ENCODE measurements at regions not wholly inside any gene's neighbourhood (a gene's known extent, or its start where the extent isn't known, plus 50 kb on each side); places are given as distances from the start of the nearest gene placed in this dataset.

DNA sequence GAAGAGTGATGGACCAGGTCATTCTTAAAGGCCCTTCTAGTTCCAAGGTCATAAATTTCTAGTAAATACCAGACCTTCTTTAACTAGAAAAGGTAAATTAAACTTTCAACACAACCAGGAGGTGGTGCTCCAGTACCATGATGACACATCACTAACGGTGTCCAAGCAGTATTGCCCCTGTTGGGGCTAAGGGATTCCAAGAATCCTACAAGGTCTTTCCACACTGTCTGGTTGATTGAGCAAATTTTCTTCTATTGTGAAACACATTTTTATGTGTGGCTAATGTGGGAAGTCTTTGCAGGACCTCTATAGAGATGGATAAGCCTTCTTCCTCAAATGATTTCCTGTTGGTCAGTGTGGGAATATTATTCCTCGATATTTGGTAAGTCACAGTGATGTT, 459.6 kb upstream of the PAPPA start:
- Histone ChIP-seq H3K9ac (ENCODE audit: low read depth in 1 of 2, low read length in 2 of 2) (no peak overlapping the region), H3K36me3 (ENCODE audit: control insufficient read depth in 4 of 4, insufficient read depth in 3 of 4, low read depth in 1 of 4, low read length in 3 of 4) (no peaks in the 10 kb centered on the region), H3K9me3 (ENCODE audit: control insufficient read depth in 4 of 4, low read length in 3 of 4) (no peaks in the 10 kb centered on the region), H3K4me3 (ENCODE audit: low read depth in 1 of 3, low read length in 3 of 3) (no peak overlapping the region), H3K4me1 (ENCODE audit: control insufficient read depth in 4 of 4, insufficient read depth in 4 of 4, low read length in 3 of 4) (no peaks in the 10 kb centered on the region), H3K27ac (ENCODE audit: low read depth in 1 of 2, low read length in 2 of 2) (no peak overlapping the region), H3K27me3 (ENCODE audit: control insufficient read depth in 4 of 4, insufficient read depth in 4 of 4, low read length in 3 of 4) (peaks cover 0 to 8% (median 2%) of the 10 kb centered on the region in 4 donors)
- no peak for DNase-seq (ENCODE audit: low spot score)
- TF ChIP-seq RAD21 (IDR thresholded peaks at IDR 0.05): peak; percentile 66 to 69
- TF ChIP-seq, protein P1, sequence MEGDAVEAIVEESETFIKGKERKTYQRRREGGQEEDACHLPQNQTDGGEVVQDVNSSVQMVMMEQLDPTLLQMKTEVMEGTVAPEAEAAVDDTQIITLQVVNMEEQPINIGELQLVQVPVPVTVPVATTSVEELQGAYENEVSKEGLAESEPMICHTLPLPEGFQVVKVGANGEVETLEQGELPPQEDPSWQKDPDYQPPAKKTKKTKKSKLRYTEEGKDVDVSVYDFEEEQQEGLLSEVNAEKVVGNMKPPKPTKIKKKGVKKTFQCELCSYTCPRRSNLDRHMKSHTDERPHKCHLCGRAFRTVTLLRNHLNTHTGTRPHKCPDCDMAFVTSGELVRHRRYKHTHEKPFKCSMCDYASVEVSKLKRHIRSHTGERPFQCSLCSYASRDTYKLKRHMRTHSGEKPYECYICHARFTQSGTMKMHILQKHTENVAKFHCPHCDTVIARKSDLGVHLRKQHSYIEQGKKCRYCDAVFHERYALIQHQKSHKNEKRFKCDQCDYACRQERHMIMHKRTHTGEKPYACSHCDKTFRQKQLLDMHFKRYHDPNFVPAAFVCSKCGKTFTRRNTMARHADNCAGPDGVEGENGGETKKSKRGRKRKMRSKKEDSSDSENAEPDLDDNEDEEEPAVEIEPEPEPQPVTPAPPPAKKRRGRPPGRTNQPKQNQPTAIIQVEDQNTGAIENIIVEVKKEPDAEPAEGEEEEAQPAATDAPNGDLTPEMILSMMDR (IDR thresholded peaks at IDR 0.05; ENCODE audit: low read depth, low read length, missing input control): peak; percentile 16
- no peak for TF ChIP-seq FOXA2 (IDR thresholded peaks at IDR 0.05)
- WGBS: 31% methylated on average over 2 of the region's 2 CpGs

DNA sequence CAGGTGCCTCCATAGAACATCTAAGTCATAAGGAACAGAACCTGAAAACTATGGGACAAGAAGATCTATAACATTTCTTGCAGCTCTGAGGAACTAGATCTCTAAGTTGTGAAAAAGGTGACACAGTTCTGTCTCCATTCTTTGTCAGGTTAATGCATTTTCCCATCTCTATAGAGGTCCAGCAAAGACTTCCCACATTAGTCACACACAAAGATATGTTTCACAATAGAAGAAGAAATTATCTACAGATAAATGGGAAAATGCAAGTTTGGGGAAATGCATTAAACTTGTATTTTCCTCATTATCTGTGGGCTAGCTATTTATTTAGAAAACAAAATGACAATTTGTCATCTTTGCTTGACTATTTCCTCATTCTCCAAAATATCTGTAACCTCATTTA, 458.6 kb upstream of the PAPPA start:
- H3K4me1 ChIP-seq (ENCODE audit: control insufficient read depth in 4 of 4, insufficient read depth in 4 of 4, low read length in 3 of 4): no peaks in the 10 kb centered on the region
- no peak overlapping the region for H3K9ac ChIP-seq (ENCODE audit: low read depth in 1 of 2, low read length in 2 of 2)
- no peak for DNase-seq (ENCODE audit: low spot score)
- H3K27me3 ChIP-seq (ENCODE audit: control insufficient read depth in 4 of 4, insufficient read depth in 4 of 4, low read length in 3 of 4): peaks cover 0 to 8% (median 2%) of the 10 kb centered on the region in 4 donors
- H3K27ac ChIP-seq (ENCODE audit: low read depth in 1 of 2, low read length in 2 of 2): no peak overlapping the region
- H3K9me3 ChIP-seq (ENCODE audit: control insufficient read depth in 4 of 4, low read length in 3 of 4): no peaks in the 10 kb centered on the region
- TF ChIP-seq, protein P2, sequence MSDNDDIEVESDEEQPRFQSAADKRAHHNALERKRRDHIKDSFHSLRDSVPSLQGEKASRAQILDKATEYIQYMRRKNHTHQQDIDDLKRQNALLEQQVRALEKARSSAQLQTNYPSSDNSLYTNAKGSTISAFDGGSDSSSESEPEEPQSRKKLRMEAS (IDR thresholded peaks at IDR 0.05): no peak
- no peak for TF ChIP-seq YY1 (IDR thresholded peaks at IDR 0.05)
- TF ChIP-seq RXRA (IDR thresholded peaks at IDR 0.05): no peak
- no peak for TF ChIP-seq EGR1 (IDR thresholded peaks at IDR 0.05; ENCODE audit: low read depth in 2 of 2)
- TF ChIP-seq, protein P3, sequence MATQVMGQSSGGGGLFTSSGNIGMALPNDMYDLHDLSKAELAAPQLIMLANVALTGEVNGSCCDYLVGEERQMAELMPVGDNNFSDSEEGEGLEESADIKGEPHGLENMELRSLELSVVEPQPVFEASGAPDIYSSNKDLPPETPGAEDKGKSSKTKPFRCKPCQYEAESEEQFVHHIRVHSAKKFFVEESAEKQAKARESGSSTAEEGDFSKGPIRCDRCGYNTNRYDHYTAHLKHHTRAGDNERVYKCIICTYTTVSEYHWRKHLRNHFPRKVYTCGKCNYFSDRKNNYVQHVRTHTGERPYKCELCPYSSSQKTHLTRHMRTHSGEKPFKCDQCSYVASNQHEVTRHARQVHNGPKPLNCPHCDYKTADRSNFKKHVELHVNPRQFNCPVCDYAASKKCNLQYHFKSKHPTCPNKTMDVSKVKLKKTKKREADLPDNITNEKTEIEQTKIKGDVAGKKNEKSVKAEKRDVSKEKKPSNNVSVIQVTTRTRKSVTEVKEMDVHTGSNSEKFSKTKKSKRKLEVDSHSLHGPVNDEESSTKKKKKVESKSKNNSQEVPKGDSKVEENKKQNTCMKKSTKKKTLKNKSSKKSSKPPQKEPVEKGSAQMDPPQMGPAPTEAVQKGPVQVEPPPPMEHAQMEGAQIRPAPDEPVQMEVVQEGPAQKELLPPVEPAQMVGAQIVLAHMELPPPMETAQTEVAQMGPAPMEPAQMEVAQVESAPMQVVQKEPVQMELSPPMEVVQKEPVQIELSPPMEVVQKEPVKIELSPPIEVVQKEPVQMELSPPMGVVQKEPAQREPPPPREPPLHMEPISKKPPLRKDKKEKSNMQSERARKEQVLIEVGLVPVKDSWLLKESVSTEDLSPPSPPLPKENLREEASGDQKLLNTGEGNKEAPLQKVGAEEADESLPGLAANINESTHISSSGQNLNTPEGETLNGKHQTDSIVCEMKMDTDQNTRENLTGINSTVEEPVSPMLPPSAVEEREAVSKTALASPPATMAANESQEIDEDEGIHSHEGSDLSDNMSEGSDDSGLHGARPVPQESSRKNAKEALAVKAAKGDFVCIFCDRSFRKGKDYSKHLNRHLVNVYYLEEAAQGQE (IDR thresholded peaks at IDR 0.05): no peak
- H3K4me3 ChIP-seq (ENCODE audit: low read depth in 1 of 3, low read length in 3 of 3): no peak overlapping the region
- no peaks in the 10 kb centered on the region for H3K36me3 ChIP-seq (ENCODE audit: control insufficient read depth in 4 of 4, insufficient read depth in 3 of 4, low read depth in 1 of 4, low read length in 3 of 4)

DNA sequence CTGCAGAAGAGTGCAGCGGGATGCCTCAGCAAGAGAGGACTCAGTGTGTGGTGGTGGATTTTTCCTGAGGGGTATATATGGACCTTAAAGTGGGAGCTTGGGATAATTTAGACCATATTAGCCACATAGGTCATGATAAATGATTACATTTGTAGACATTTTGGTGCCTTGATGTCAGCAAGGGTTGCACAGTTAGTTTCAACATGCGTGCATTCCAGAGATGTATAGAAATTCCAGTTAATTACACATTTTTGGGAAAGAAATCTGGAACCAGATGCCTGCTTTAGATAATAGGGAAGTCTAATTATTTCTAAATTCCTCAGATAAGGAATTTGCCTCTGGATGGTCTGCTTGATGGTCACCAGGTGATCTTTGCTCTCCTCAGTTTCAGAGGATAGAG, 440.6 kb upstream of the PAPPA start:
- Histone ChIP-seq H3K4me3 (ENCODE audit: low read depth in 1 of 3, low read length in 3 of 3) (no peak overlapping the region), H3K27ac (ENCODE audit: low read depth in 1 of 2, low read length in 2 of 2) (no peak overlapping the region), H3K4me1 (ENCODE audit: control insufficient read depth in 4 of 4, insufficient read depth in 4 of 4, low read length in 3 of 4) (no peaks in the 10 kb centered on the region), H3K9me3 (ENCODE audit: control insufficient read depth in 4 of 4, low read length in 3 of 4) (no peaks in the 10 kb centered on the region), H3K36me3 (ENCODE audit: control insufficient read depth in 4 of 4, insufficient read depth in 3 of 4, low read depth in 1 of 4, low read length in 3 of 4) (no peaks in the 10 kb centered on the region), H3K9ac (ENCODE audit: low read depth in 1 of 2, low read length in 2 of 2) (no peak overlapping the region), H3K27me3 (ENCODE audit: control insufficient read depth in 4 of 4, insufficient read depth in 4 of 4, low read length in 3 of 4) (no peaks in the 10 kb centered on the region)
- no peak for DNase-seq (ENCODE audit: low spot score)
- 80% methylated on average over 2 of the region's 2 CpGs for WGBS
- TF ChIP-seq RAD21 (IDR thresholded peaks at IDR 0.05) (no peak), EGR1 (IDR thresholded peaks at IDR 0.05; ENCODE audit: low read depth in 2 of 2) (no peak), RXRA (IDR thresholded peaks at IDR 0.05) (no peak), YY1 (IDR thresholded peaks at IDR 0.05) (no peak), HNF4A (conservative IDR thresholded peaks at IDR 0.05) (no peak), JUND (IDR thresholded peaks at IDR 0.05) (no peak), FOXA2 (IDR thresholded peaks at IDR 0.05) (no peak), FOXA1 (IDR thresholded peaks at IDR 0.05) (no peak), NR2F2 (IDR thresholded peaks at IDR 0.05) (no peak), TAF1 (conservative IDR thresholded peaks at IDR 0.05) (no peak), SP1 (IDR thresholded peaks at IDR 0.05) (no peak), GABPA (IDR thresholded peaks at IDR 0.05 in 1 of 2, conservative IDR thresholded peaks at IDR 0.05 in 1 of 2) (no peak)
- TF ChIP-seq, protein P2 (IDR thresholded peaks at IDR 0.05): no peak
- TF ChIP-seq, protein P1 (IDR thresholded peaks at IDR 0.05; ENCODE audit: low read depth, low read length, missing input control): no peak
- TF ChIP-seq, protein P4, sequence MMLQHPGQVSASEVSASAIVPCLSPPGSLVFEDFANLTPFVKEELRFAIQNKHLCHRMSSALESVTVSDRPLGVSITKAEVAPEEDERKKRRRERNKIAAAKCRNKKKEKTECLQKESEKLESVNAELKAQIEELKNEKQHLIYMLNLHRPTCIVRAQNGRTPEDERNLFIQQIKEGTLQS (IDR thresholded peaks at IDR 0.05): no peak
- TF ChIP-seq, protein P5, sequence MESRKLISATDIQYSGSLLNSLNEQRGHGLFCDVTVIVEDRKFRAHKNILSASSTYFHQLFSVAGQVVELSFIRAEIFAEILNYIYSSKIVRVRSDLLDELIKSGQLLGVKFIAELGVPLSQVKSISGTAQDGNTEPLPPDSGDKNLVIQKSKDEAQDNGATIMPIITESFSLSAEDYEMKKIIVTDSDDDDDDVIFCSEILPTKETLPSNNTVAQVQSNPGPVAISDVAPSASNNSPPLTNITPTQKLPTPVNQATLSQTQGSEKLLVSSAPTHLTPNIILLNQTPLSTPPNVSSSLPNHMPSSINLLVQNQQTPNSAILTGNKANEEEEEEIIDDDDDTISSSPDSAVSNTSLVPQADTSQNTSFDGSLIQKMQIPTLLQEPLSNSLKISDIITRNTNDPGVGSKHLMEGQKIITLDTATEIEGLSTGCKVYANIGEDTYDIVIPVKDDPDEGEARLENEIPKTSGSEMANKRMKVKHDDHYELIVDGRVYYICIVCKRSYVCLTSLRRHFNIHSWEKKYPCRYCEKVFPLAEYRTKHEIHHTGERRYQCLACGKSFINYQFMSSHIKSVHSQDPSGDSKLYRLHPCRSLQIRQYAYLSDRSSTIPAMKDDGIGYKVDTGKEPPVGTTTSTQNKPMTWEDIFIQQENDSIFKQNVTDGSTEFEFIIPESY (IDR thresholded peaks at IDR 0.05): no peak

Measured in liver (tissue), 8 donors.